Sigmoid colon (tissue), 6 donors: ENCODE measurements at regions not wholly inside any gene's neighbourhood (a gene's known extent, or its start where the extent isn't known, plus 50 kb on each side); places are given as distances from the start of the nearest gene placed in this dataset.

ENCODE experiments used
- DNase-seq: peaks from one replicate; pipeline ENCODE4 v3.0.0-alpha.2; 2019
- H3K27ac ChIP-seq, 4 donors: fragments of 200-600 bp; sonication (generic); one replicate each; pipeline ENCODE4 v1.5.1; 2016 to 2019; ENCODE audit warnings: mild to moderate bottlenecking in 1 of 4
- H3K27me3 ChIP-seq, 3 donors: fragments of 200-600 bp; sonication (generic); one replicate each; pipeline ENCODE4 v1.5.1; 2019; ENCODE audit warnings: mild to moderate bottlenecking in 1 of 3
- H3K36me3 ChIP-seq, 4 donors: fragments of 200-600 bp; sonication (generic); one replicate each; pipeline ENCODE4 v1.5.1; 2016 to 2019
- H3K4me1 ChIP-seq, 4 donors: fragments of 200-600 bp; sonication (generic); one replicate each; pipeline ENCODE4 v1.5.1; 2017 to 2019
- H3K4me3 ChIP-seq, 4 donors: fragments of 200-600 bp; sonication (generic); one replicate each; pipeline ENCODE4 v1.5.1; 2017 to 2019; ENCODE audit warnings: mild to moderate bottlenecking in 2 of 4, moderate library complexity in 1 of 4
- H3K9me3 ChIP-seq, 4 donors: fragments of 200-600 bp in 3 of 4; sonication (generic) in 3 of 4; one replicate each; pipeline versions ENCODE4 v1.5.1 to v1.6.1; 2013 to 2019
- EP300 ChIP-seq, 4 donors: sonication (generic); formaldehyde crosslinking; IDR thresholded peaks; one replicate each; pipeline ENCODE4 v1.6.1; 2017; ENCODE audit warnings: antibody characterized with exemption in 4 of 4
- POLR2A ChIP-seq, 2 donors: fragments of 450-650 bp; IDR thresholded peaks; one replicate each; pipeline ENCODE4 v1.6.1; 2016; ENCODE audit warnings: antibody characterized with exemption in 2 of 2, mild to moderate bottlenecking in 2 of 2, moderate library complexity in 2 of 2
- POLR2AphosphoS5 ChIP-seq, 4 donors: sonication (generic); formaldehyde crosslinking; IDR thresholded peaks; one replicate each; pipeline ENCODE4 v1.6.1; 2017; ENCODE audit warnings: antibody characterized with exemption in 4 of 4
- WGBS, 2 donors: extraction: QIAGEN DNeasy Blood & Tissue Kit; methylation state at CpG; one replicate each; pipeline ENCODE4 v1.1.7; 2013; 5-methylcytosine and 5-hydroxymethylcytosine counted together
- intact Hi-C: fragments of 100-400 bp; cut with DNase I; formaldehyde crosslinking; loops from one replicate; pipeline ENCODE4 v1.15.1; 2023
- TF ChIP-seq, protein P1 (sequence below), 4 experiments: fragments of 450-650 bp in 3 of 4; fragments of 200-600 bp in 1 of 4; IDR thresholded peaks; one replicate each; pipeline ENCODE4 v1.5.1; 2016 to 2019; ENCODE audit warnings: antibody characterized with exemption in 4 of 4, mild to moderate bottlenecking in 3 of 4, moderate library complexity in 2 of 4
- donor health status: healthy with polysubstance abuse.
- donor health status: healthy.

- Histone ChIP-seq H3K4me3 (no peak overlapping the region), H3K27ac (no peak overlapping the region), H3K36me3 (no peaks in the 10 kb centered on the region), H3K9me3 (peaks cover 0 to 2% (median 1%) of the 10 kb centered on the region in 4 donors), H3K4me1 (no peaks in the 10 kb centered on the region), H3K27me3 (no peaks in the 10 kb centered on the region)
- intact Hi-C loops = no loop called here
- DNase-seq = no peak
- 68% methylated on average over 4 of the region's 4 CpGs for WGBS, 2 donors
- TF ChIP-seq POLR2AphosphoS5 (IDR thresholded peaks at IDR 0.05) (no peak), POLR2A (IDR thresholded peaks at IDR 0.05) (no peak), EP300 (IDR thresholded peaks at IDR 0.05) (no peak)
- TF ChIP-seq, protein P1, sequence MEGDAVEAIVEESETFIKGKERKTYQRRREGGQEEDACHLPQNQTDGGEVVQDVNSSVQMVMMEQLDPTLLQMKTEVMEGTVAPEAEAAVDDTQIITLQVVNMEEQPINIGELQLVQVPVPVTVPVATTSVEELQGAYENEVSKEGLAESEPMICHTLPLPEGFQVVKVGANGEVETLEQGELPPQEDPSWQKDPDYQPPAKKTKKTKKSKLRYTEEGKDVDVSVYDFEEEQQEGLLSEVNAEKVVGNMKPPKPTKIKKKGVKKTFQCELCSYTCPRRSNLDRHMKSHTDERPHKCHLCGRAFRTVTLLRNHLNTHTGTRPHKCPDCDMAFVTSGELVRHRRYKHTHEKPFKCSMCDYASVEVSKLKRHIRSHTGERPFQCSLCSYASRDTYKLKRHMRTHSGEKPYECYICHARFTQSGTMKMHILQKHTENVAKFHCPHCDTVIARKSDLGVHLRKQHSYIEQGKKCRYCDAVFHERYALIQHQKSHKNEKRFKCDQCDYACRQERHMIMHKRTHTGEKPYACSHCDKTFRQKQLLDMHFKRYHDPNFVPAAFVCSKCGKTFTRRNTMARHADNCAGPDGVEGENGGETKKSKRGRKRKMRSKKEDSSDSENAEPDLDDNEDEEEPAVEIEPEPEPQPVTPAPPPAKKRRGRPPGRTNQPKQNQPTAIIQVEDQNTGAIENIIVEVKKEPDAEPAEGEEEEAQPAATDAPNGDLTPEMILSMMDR (IDR thresholded peaks at IDR 0.05) = no peak
Observed at GRCh38 chr9:38269775-38270174, 122.7 kb upstream of the ALDH1B1 start.

- no peaks in the 10 kb centered on the region for H3K27me3 ChIP-seq
- no peak for DNase-seq
- no peaks in the 10 kb centered on the region for H3K4me1 ChIP-seq
- intact Hi-C loops = no loop called here
- no peak overlapping the region for H3K4me3 ChIP-seq
- 42 to 59% methylated on average over 1 of the region's 1 CpG for WGBS, 2 donors
- TF ChIP-seq, protein P1 (IDR thresholded peaks at IDR 0.05) = no peak
- TF ChIP-seq POLR2A (IDR thresholded peaks at IDR 0.05) = no peak
- TF ChIP-seq EP300 (IDR thresholded peaks at IDR 0.05) = no peak
- no peak for TF ChIP-seq POLR2AphosphoS5 (IDR thresholded peaks at IDR 0.05)
- H3K27ac ChIP-seq = no peak overlapping the region
- H3K9me3 ChIP-seq = peaks cover 0 to 2% (median 1%) of the 10 kb centered on the region in 4 donors
- H3K36me3 ChIP-seq = no peaks in the 10 kb centered on the region
Observed at GRCh38 chr9:38263532-38263931, 129.0 kb upstream of the ALDH1B1 start.

DNA sequence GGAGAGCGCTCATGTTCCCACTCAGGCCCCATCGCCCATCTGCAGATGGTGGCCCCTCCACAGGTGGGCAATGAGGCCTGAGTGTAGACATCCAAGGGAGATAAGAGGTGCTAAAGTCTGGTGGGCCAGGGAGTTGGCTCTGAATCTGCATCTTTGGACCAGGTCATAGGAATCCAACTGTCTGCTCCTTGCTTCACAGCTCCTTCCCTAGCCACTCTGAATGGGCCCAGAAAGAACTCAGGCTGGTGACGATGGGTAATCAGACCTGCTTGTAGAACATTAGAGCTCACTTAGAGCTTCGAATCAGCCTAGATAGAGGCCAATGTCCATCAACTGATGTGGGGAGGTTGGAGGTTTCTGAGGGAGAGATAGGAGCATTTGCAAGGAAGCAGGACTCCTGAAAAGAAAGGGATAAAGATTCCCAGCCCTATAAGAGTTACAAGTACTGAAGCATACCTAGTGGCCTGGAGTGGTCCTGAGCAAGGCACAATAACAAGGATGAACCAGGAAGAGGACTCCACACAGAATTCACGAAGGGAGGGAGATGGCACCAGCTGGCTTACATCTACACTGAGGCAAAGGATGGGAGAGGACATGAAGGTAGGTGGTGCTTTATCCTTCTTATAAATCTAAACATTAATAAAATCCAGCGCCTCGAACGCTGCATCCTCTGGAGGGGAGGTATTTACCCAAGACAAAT lies 132.8 kb upstream of the ALDH1B1 start:
- TF ChIP-seq POLR2AphosphoS5 (IDR thresholded peaks at IDR 0.05) (no peak), EP300 (IDR thresholded peaks at IDR 0.05) (no peak), POLR2A (IDR thresholded peaks at IDR 0.05) (no peak)
- TF ChIP-seq, protein P1 (IDR thresholded peaks at IDR 0.05) = no peak
- no peaks in the 10 kb centered on the region for H3K4me1 ChIP-seq
- no peak overlapping the region for H3K27ac ChIP-seq
- H3K9me3 ChIP-seq = no peaks in the 10 kb centered on the region
- H3K4me3 ChIP-seq = no peak overlapping the region
- intact Hi-C loops = no loop called here
- 90% methylated on average over 8 of the region's 8 CpGs for WGBS, 2 donors
- H3K27me3 ChIP-seq = no peaks in the 10 kb centered on the region
- no peak for DNase-seq
- no peaks in the 10 kb centered on the region for H3K36me3 ChIP-seq

DNA sequence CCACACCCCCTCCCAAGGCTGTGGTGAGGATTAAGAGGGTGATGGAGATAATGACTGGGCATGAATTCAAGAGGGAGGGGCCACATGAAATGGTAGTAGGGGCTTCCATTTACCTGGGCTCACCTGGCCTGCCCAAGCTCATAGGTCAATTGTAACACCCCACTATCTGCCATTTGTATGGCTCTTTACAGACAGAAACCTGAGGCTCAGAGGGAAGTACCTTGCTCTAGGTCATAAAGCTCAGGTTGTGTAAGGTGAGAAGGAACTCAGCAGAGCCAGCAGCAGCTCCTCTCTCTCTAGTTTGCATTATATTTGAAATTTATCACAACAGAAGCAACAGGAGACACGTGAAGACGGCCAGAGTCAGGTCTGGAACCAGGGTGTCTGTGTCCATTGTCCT lies 133.4 kb upstream of the ALDH1B1 start:
- no peak for TF ChIP-seq POLR2A (IDR thresholded peaks at IDR 0.05)
- no peak for TF ChIP-seq EP300 (IDR thresholded peaks at IDR 0.05)
- no peak for TF ChIP-seq POLR2AphosphoS5 (IDR thresholded peaks at IDR 0.05)
- TF ChIP-seq, protein P1 (IDR thresholded peaks at IDR 0.05) = no peak

More for the DNA sequence above, 133.4 kb upstream of the ALDH1B1 start:
- Histone ChIP-seq H3K27ac (no peak overlapping the region), H3K4me3 (no peak overlapping the region), H3K36me3 (no peaks in the 10 kb centered on the region), H3K27me3 (no peaks in the 10 kb centered on the region), H3K9me3 (no peaks in the 10 kb centered on the region), H3K4me1 (no peaks in the 10 kb centered on the region)
- DNase-seq = no peak
- WGBS, 2 donors = 77 to 81% methylated on average over 2 of the region's 2 CpGs
- intact Hi-C loops = no loop called here
